Activated B cell treated with CpG ODN at 0.5 μM for 24 hours (primary cell): ENCODE measurements at regions not wholly inside any gene's neighbourhood (a gene's known extent, or its start where the extent isn't known, plus 50 kb on each side); places are given as distances from the start of the nearest gene placed in this dataset.

Source experiments
- ATAC-seq: fragments of 200-7000 bp; cut with Tn5 transposase; one replicate; pipeline ENCODE4 v1.10.0; 2021; ENCODE audit warnings: low read depth, mild to moderate bottlenecking, moderate library complexity
- CTCF ChIA-PET: fragments of 350-600 bp; sonication (Branson Sonifier 250); formaldehyde crosslinking; loops from one replicate; lab custom pipeline; 2021; ENCODE audit warnings: antibody characterized with exemption; lab: Charles Lee
- POLR2A ChIA-PET: fragments of 350-600 bp; sonication (Branson Sonifier 250); formaldehyde crosslinking; loops from one replicate; lab custom pipeline; 2021; ENCODE audit warnings: antibody characterized with exemption; lab: Charles Lee
- DNase-seq: peaks from one replicate; pipeline ENCODE4 v3.0.0; 2022
- H3K27ac Mint-ChIP-seq: one replicate; pipeline ENCODE4 v1.8.0; 2020; ENCODE audit warnings: mixed read lengths
- H3K27me3 Mint-ChIP-seq: one replicate; pipeline ENCODE4 v1.8.0; 2021; ENCODE audit warnings: mixed read lengths
- H3K36me3 Mint-ChIP-seq: one replicate; pipeline ENCODE4 v1.8.0; 2021; ENCODE audit warnings: low read depth, mixed read lengths
- H3K4me1 Mint-ChIP-seq: one replicate; pipeline ENCODE4 v1.8.0; 2021; ENCODE audit warnings: mixed read lengths
- H3K4me3 Mint-ChIP-seq: one replicate; pipeline ENCODE4 v1.8.0; 2020; ENCODE audit warnings: mild to moderate bottlenecking, mixed read lengths
- H3K9me3 Mint-ChIP-seq: one replicate; pipeline ENCODE4 v1.8.0; 2020; ENCODE audit warnings: mixed read lengths
- CTCF ChIP-seq: fragments of 200-600 bp; IDR thresholded peaks from one replicate; pipeline ENCODE4 v1.8.0; 2022; ENCODE audit warnings: antibody characterized with exemption, mild to moderate bottlenecking
- intact Hi-C: fragments of 100-400 bp; cut with micrococcal nuclease; formaldehyde crosslinking; loops from one replicate; pipeline ENCODE4 v1.15.1; 2024

GRCh38 chr5:124466011-124466410, 280.4 kb downstream of the ZNF608 start:
- Mint-ChIP-seq H3K36me3 (no peaks in the 10 kb centered on the region), H3K27me3 (no peaks in the 10 kb centered on the region), H3K9me3 (peaks cover 5% of the 10 kb centered on the region), H3K4me3 (no peak overlapping the region), H3K4me1 (peaks cover 6% of the 10 kb centered on the region), H3K27ac (no peak overlapping the region)
- ChIA-PET CTCF (no interaction called here), POLR2A (interaction anchor here (0.5 kb wide), 1 partner anchor 69 kb away, joined by 3 read pairs; no protein-coding TSS in a partner anchor)
- no peak for TF ChIP-seq CTCF
- DNase-seq (no peak), ATAC-seq (no peak)
- intact Hi-C loops, result no loop called here

GRCh38 chr5:124463851-124464250, 282.6 kb downstream of the ZNF608 start:
- DNase-seq (no peak), ATAC-seq (no peak)
- Mint-ChIP-seq H3K4me3 (no peak overlapping the region), H3K9me3 (peaks cover 20% of the 10 kb centered on the region), H3K4me1 (peaks cover 6% of the 10 kb centered on the region), H3K27me3 (no peaks in the 10 kb centered on the region), H3K36me3 (peaks cover 2% of the 10 kb centered on the region), H3K27ac (no peak overlapping the region)
- intact Hi-C loops, result no loop called here
- ChIA-PET POLR2A (no interaction called here), CTCF (no interaction called here)
- no peak for TF ChIP-seq CTCF

GRCh38 chr5:124462751-124463150, 283.7 kb downstream of the ZNF608 start:
- Mint-ChIP-seq H3K27me3 (no peaks in the 10 kb centered on the region), H3K4me3 (no peak overlapping the region), H3K36me3 (peaks cover 2% of the 10 kb centered on the region), H3K27ac (no peak overlapping the region), H3K9me3 (peaks cover 20% of the 10 kb centered on the region), H3K4me1 (peaks cover 9% of the 10 kb centered on the region)
- DNase-seq, result no peak
- intact Hi-C loops, result no loop called here
- no peak for TF ChIP-seq CTCF
- no peak for ATAC-seq
- ChIA-PET CTCF (no interaction called here), POLR2A (no interaction called here)

GRCh38 chr5:124461941-124462340, 284.5 kb downstream of the ZNF608 start:
- H3K4me1 Mint-ChIP-seq, result peaks cover 9% of the 10 kb centered on the region
- intact Hi-C loops, result no loop called here
- no peak for TF ChIP-seq CTCF
- ChIA-PET POLR2A (no interaction called here), CTCF (no interaction called here)
- H3K9me3 Mint-ChIP-seq, result peaks cover 20% of the 10 kb centered on the region
- H3K27ac Mint-ChIP-seq, result no peak overlapping the region
- H3K27me3 Mint-ChIP-seq, result no peaks in the 10 kb centered on the region
- H3K36me3 Mint-ChIP-seq, result peaks cover 2% of the 10 kb centered on the region
- no peak for DNase-seq
- H3K4me3 Mint-ChIP-seq, result no peak overlapping the region
- no peak for ATAC-seq

GRCh38 chr5:124461157-124461556, 285.3 kb downstream of the ZNF608 start:
- no peaks in the 10 kb centered on the region for H3K27me3 Mint-ChIP-seq
- TF ChIP-seq CTCF, result no peak
- peaks cover 20% of the 10 kb centered on the region for H3K9me3 Mint-ChIP-seq
- no peak overlapping the region for H3K27ac Mint-ChIP-seq
- H3K36me3 Mint-ChIP-seq, result peaks cover 2% of the 10 kb centered on the region
- POLR2A ChIA-PET, result no interaction called here
- no peak overlapping the region for H3K4me3 Mint-ChIP-seq
- CTCF ChIA-PET, result no interaction called here
- ATAC-seq (no peak), DNase-seq (no peak)
- H3K4me1 Mint-ChIP-seq, result peaks cover 9% of the 10 kb centered on the region
- intact Hi-C loops, result no loop called here
